HG02870 (cell line): ENCODE measurements at regions not wholly inside any gene's neighbourhood (a gene's known extent, or its start where the extent isn't known, plus 50 kb on each side); places are given as distances from the start of the nearest gene placed in this dataset.

Experiments used
- ATAC-seq: cut with Tn5 transposase; IDR thresholded peaks from one replicate; pipeline ENCODE4 v1.9.1; 2021; ENCODE audit warnings: mild to moderate bottlenecking, moderate library complexity; ENCODE audit not compliant: unreplicated experiment

DNA sequence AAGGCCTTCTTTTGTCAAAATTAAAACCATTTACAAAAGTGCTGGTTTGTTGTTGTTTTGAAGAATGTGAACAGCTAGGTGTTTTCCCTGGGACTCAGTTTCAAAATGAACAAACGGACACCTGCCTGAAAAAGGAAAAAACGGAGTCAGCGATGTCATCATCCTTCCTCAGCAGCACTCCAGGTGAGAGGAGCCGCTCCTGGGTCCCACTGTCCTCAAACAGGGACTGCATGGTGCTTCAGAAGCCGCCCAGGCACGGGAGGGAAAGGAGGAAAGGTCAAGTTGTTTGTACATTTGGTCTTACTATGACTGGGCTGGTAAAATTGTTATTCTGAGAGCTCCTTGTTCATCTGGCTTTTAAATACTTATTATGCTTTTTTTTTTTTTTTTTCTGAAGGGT is 69.0 kb upstream of the ZSWIM6 start:
- no peak for ATAC-seq

DNA sequence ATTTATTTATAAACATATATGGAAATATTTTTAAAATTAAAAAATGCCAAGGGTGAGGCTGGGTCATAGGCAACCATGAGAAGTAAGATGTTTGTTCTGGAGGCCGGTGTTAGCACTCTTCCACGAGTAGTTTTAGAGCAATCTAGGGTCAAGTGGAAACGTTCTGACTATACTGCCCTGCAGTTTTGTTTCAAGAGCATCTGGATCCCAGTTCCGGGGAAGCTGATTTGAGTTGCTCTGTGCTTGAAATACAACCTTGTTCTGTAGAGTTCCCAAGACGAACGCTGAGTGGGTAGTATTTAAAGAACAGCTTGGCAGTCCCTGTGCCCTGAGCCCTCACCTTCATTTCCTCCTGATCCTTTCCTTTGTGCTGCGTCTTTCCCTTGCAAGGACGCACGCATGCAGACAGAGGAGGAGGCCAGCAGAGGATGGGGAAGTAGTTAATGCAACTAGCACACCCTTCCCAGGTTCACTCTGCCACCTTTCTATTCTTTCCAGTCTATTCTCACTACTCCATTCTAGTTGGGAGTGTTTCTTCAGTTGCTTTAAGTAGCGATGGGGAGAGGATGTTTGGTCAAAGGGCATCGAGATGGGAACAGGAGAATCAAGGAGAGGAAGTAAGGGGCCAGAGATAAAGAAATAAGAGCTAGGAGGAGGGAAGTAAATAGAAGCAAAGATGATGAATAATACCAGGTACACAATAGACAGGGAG is 68.3 kb upstream of the ZSWIM6 start:
- no peak for ATAC-seq

DNA sequence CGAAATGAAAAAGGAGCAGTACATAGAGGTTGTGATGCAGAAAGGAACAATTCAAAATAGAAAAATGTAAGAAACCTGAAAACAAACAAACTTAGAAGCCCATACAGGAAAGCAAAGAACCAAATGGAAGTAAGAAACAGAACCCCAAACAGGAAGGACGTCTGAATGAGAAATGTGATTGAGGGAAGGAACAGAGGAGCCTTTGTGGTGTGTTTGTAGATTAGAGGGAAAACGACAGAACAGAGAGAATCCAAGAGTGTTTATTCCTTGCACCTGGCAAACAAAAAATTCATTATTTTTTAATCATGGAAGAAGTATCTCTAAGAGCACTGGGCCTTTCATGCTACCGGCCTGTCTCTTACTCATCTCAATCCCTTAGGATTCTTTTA is 67.8 kb upstream of the ZSWIM6 start:
- no peak for ATAC-seq

DNA sequence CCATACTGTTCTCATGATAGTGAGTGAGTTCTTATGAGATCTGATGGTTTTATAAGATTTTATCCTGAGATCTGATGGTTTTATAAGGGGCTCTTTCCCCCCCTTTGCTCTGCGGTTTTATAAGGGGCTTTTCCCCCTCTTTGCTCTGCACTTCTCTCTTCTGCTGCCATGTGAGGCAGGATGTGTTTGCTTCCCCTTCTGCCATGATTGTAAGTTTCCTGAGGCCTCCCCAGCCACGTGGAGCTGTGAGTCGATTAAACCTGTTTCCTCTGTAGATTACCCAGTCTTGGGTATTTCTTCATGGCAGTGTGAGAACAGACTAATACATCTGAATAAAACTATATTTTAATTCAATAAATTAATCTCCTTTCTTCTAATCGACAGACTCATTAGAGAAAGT is 64.9 kb upstream of the ZSWIM6 start:
- ATAC-seq = no peak

DNA sequence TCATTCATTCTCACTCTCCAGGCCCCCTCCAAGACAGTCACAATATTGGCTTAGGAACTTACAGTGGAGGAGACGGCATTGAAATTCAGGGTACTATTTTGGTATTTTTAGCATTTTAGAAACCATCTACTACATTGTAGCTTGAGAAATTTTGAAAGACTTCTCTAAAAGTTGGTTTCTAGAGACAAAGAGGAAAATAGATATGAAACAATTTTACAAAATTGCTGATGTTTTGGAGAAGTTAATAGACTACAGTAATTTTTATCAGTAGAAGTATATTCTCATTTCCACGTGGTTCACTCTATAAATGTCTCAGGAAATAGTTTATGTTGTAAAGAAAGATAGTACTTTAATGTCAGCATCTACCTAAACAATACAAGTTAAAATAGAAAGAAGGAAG is 63.2 kb upstream of the ZSWIM6 start:
- ATAC-seq = no peak

DNA sequence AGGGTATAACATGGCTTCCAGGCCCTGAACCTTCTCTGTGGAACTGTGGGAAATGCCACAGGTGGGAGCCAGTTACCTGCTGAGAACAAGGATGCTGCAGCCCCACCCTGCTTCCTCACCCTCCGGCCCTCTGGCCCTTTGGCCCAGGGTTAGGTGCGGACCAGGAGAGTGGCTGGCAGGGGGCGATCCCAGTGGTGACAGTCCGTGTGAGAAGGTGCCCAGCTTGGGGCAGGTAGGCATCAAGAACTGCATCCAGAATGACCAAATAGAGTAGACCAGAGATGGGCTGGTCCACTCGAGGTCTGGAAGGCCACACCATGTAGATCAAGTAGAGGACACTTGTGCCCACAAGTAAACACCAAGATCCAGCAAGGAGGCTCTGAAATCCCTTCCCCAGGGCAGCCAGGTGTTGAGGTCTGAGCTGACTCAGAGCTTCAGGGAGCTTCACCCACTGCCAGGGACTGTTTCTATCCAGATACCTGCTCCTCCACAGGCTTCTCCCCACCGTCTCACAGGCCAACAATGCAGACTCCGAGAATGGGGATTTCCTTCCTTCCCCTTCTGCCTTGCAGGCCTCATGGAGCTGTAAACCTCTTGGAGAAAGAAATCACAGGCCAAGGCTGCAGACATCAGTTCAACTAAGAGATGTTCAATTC is 61.4 kb upstream of the ZSWIM6 start:
- no peak for ATAC-seq

DNA sequence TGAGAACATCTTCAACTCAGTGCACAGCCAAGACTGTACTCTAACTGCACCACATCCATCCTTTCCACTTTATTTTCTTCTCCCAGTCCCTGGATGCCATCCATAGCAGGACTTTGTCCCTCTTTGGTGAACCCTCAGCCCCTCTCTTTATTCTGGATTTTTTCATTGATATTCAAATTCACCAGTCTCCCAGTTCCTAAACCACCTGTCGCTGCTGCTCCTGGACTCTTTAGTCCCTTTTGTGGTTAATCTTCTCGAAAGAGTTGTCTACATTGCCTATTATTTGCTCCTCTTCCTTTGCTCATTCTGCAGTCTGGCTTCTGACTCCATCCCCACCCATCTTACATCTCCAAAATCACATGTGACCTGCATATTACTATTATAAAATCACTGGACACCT is 59.4 kb upstream of the ZSWIM6 start:
- no peak for ATAC-seq

DNA sequence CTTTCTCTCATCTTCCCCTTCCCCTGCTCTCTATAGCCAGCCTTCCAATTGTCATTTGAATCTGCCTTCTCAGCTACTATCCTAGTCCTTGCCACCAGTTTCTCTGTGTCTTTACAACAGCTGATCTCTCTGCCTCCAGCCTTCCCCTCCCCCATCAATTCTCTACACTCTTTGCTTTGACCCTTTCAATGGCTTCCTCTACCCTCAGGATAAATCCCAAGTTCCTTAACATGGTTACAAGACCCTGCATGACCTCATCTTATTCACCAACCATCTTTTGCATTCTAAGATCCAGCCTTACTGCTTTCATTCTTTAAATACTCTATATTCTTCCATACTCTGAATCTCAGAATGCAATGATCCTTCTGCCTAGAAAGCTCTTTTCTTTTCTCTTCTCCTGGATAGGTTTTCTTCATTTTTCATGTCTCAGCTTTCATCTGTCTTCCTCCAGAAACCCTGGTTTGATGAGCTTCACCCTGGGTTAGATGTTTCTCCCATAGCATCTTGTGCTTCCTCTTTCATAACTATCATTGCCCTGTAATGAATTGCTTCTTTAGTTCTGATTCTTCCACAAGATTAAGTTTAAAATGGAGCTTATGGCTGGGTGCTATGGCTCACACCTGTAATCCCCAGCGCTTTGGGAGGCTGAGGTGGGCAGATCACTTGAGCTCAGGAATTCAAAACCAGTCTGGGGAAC is 58.6 kb upstream of the ZSWIM6 start:
- ATAC-seq = no peak

DNA sequence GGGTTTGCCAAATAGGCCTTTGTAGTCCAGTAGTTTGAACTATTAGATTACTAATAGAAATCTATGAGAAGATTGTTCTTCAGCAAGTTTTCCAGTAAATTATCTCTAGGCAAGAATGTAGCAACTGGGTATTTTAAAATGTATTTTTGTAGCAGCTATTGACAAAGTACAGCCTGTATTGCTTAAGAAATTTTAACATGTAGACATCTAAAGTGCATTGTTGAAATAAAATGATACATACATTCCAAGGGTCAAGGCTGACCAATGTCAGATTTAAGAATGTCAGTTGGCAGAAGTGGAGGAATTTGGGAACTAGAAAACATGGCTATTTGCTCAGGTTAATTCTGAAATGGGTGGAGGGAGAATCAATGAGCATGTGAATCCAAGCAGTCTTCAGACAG is 57.5 kb upstream of the ZSWIM6 start:
- ATAC-seq = no peak

DNA sequence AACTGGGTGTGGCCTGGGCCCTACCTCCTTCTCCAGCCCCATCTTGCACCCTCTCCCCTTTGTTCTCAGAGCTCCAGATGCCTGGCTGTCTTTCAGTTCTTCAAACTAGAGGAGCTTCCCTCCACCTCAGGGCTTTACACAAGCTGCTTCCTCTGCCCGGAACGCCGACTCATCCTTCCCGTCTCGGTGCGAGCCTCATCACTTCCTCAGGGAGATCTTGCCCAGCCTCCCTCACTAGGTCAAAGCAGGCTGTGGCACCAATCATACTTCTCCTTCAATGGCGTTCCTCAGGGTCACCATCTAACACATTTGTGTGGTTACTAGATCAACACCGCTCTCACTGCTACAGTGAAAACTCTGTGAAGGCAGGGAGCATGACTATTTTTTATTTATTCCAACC is 56.2 kb upstream of the ZSWIM6 start:
- ATAC-seq = no peak

DNA sequence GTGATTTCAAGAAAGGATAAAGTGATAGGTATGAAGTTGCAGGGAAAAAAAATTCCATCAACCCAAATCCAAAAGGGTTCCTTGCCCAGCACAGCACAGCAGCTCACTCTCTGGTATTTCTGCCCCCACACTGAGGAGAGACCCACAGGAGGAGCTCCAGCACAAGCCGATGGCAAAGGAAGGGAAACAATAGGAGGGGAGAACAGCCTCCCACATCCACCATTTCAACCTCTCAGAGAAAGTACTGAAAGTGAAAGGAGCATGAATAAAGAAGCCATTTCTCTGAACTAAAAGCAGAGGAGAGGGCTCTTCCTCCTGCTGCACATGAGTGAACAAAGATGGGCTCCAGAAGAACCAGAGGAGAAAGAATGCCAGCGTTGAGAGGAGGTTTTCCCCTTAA is 54.9 kb upstream of the ZSWIM6 start:
- ATAC-seq = no peak

DNA sequence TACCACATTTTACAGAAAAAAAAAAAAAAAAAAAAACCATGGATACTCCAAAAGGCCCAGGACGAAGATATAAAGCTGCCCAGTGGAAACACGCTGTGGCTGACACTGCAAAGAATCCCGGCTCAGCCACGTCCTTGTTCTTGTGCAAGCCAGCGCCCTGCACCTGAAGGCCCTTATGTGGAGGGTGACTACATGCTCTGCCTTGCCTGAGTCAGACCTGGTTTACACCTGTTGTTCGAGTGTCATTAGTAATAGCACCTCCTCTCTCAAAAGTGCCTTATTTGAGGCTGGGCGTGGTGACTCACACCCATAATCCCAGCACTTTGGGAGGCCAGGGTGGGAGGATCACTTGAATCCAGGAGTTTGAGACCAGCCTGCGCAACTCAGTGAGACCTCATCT is 54.3 kb upstream of the ZSWIM6 start:
- no peak for ATAC-seq

DNA sequence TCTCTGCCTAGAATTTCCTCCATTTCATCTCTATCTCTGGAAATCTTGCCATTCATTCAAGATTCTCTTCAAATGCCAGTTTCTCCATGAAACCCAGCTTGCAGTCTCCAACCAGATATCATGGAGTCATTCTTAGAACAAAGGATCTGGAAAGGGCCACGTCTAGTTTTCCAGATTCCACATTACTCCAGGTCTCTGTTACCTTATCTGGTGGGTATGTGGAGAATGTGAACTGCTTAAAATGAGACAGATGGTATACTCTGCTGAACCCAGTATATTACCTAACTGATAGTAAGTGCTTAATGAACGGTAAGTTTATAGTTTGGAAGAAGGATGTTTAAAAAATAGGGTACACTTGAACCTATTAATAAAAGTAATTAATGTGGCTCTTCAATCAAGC is 52.3 kb upstream of the ZSWIM6 start:
- no peak for ATAC-seq

DNA sequence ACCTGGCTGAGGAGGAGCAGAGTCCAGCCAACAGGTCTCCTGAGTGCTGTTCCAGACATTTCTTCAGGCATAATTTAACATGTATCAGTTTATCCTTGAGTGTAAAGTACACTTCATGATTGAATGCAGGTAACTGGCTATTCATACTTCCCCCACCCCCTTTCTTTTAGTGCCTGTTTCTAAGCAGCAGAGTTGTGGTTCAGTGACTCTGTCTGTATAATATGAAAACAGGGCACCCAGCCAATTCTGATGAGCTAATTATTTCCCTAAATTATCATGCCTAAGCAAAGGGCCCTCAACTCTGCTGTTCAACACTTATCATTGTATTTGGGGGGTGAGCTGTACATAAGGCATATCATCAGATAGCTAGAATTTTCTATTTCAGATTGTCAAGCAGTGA is 51.9 kb upstream of the ZSWIM6 start:
- no peak for ATAC-seq

DNA sequence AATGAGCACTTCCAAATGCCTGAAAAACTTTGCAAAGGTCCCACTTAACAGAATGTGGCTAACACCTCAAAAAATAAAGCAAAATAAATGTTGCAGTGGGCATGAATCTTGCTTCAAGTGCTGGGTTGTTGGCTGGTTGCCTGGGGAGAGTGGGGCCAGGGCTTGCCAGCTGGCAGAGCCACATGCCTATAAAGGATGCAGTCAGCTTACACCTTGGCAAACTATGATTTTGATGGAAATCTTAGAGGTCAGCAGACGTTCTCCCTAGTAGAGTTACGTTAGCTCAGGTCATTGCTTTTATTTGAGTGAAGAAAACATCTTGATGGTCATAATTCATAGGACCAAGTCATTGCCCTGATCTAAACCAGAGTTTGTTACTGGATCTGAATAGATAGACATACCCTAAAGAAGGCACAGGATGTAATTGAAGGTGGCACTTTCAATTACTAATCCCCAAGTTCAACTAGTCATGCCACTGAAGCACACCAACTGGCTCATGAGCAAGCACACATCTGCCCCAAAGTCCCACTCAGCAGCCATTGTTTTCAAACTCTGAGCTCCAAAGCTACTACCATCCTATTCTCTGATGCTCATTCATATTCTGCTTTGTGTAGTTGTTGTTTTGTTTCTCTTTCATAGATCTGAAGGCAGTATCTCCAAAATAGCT is 51.2 kb upstream of the ZSWIM6 start:
- ATAC-seq = no peak

DNA sequence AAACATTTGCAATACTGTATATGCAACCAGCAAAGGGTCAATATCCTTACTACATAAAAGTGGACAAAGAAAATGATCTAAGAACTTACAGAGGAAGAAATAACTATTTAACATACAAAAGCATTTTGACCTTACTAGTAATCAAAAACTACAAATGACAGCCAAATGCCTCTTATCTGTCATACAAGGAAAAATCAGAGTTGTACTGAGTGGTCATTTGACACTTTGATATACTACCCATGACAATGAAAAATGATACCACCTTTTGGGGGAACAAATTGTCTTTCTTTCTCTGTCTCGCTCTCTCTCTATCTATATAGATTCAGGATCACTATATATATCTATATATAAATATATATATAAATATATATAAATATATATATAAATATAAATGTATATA is 50.4 kb upstream of the ZSWIM6 start:
- no peak for ATAC-seq
